ENCODE measurements at regions not wholly inside any gene's neighbourhood (a gene's known extent, or its start where the extent isn't known, plus 50 kb on each side); places are given as distances from the start of the nearest gene placed in this dataset.

DNA sequence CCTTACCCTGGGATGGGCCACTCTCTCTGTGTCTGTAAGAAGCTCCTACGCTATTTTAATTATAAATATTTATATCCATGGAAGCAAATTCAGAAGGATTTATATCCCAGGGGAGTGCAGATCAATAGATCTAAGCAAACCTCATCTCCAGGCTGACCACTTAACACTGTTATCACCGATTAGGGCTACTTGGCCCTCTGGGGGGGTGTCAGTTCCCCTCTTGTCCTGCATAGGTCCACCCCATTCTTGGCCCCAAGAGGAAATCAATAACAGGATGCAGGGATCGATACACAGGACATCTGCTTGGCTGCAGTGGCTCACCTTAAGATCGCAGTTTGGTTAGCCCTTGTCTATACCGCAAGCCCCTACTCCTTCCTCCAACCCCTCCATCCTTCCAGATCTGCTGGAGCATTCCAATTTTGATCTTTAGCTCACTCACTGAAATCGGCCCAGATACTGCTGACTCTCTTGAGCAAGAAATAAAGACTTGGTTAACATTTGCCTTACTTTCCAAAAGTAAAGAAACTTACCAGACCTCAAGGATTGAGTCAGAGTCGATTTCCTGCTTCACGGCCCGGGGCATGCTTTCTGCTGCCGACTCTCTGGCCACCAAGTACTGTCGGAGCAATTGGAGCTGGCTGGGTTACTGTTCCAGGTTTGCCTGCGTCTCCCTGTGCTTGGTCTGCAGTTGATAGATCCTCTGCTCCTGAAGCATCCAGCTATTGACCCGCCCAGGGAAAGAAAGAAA, 112.3 kb upstream of the PMFBP1 start:
- ATAC-seq = no peak
- no peaks in the 10 kb centered on the region for H3K9me3 ChIP-seq
- TF ChIP-seq, protein P1, sequence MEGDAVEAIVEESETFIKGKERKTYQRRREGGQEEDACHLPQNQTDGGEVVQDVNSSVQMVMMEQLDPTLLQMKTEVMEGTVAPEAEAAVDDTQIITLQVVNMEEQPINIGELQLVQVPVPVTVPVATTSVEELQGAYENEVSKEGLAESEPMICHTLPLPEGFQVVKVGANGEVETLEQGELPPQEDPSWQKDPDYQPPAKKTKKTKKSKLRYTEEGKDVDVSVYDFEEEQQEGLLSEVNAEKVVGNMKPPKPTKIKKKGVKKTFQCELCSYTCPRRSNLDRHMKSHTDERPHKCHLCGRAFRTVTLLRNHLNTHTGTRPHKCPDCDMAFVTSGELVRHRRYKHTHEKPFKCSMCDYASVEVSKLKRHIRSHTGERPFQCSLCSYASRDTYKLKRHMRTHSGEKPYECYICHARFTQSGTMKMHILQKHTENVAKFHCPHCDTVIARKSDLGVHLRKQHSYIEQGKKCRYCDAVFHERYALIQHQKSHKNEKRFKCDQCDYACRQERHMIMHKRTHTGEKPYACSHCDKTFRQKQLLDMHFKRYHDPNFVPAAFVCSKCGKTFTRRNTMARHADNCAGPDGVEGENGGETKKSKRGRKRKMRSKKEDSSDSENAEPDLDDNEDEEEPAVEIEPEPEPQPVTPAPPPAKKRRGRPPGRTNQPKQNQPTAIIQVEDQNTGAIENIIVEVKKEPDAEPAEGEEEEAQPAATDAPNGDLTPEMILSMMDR (IDR thresholded peaks at IDR 0.05) = no peak
- 91 to 93% (median 91%) methylated on average over 13 of the region's 13 CpGs for WGBS, 3 donors
- H3K4me1 ChIP-seq = no peaks in the 10 kb centered on the region
- no peak for DNase-seq
- H3K27me3 ChIP-seq (ENCODE audit: insufficient read depth in 3 of 3, low read length in 2 of 3) = no peaks in the 10 kb centered on the region
- no peak overlapping the region for H3K27ac ChIP-seq
- H3K4me3 ChIP-seq = no peak overlapping the region
- intact Hi-C loops (cut with DNase I) = no loop called here
- no peaks in the 10 kb centered on the region for H3K36me3 ChIP-seq (ENCODE audit: insufficient read depth in 1 of 2, low read depth in 1 of 2)

GRCh38 chr16:72282362-72282761, 110.4 kb upstream of the PMFBP1 start:
- no peak for DNase-seq
- no peak for ATAC-seq
- H3K4me3 ChIP-seq = no peak overlapping the region
- no peaks in the 10 kb centered on the region for H3K36me3 ChIP-seq (ENCODE audit: insufficient read depth in 1 of 2, low read depth in 1 of 2)
- H3K4me1 ChIP-seq = no peaks in the 10 kb centered on the region
- TF ChIP-seq, protein P1 (IDR thresholded peaks at IDR 0.05) = no peak
- intact Hi-C loops (cut with DNase I) = no loop called here
- H3K27ac ChIP-seq = no peak overlapping the region
- no peaks in the 10 kb centered on the region for H3K9me3 ChIP-seq
- H3K27me3 ChIP-seq (ENCODE audit: insufficient read depth in 3 of 3, low read length in 2 of 3) = no peaks in the 10 kb centered on the region
- WGBS, 3 donors = 55 to 75% (median 62%) methylated on average over 1 of the region's 1 CpG

DNA sequence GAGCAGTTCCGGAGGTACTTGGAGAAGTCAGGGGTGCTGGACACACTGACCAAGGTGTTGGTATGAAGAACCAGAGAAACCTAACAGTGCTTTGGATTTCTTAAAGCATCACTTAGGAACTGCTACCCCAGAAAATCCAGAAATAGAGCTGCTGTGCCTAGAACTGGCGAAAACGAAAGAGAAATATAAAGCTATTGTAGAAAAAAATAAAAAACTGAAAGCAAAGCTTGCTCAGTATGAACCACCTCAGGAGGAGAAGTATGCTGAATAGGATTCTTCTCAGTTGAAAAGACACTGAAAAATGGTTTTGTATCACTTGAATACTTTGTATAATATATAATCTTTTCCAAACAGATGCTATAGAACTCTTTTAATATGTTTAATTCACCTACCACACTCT, 106.3 kb upstream of the PMFBP1 start:
- TF ChIP-seq, protein P1 (IDR thresholded peaks at IDR 0.05) = no peak
- no peaks in the 10 kb centered on the region for H3K36me3 ChIP-seq (ENCODE audit: insufficient read depth in 1 of 2, low read depth in 1 of 2)
- H3K27me3 ChIP-seq (ENCODE audit: insufficient read depth in 3 of 3, low read length in 2 of 3) = no peaks in the 10 kb centered on the region
- no peak overlapping the region for H3K27ac ChIP-seq
- intact Hi-C loops (cut with DNase I) = no loop called here
- no peaks in the 10 kb centered on the region for H3K9me3 ChIP-seq
- no peak overlapping the region for H3K4me3 ChIP-seq
- no peak for DNase-seq
- H3K4me1 ChIP-seq = no peaks in the 10 kb centered on the region
- ATAC-seq = no peak
- 93 to 95% (median 94%) methylated on average over 3 of the region's 3 CpGs for WGBS, 3 donors

DNA sequence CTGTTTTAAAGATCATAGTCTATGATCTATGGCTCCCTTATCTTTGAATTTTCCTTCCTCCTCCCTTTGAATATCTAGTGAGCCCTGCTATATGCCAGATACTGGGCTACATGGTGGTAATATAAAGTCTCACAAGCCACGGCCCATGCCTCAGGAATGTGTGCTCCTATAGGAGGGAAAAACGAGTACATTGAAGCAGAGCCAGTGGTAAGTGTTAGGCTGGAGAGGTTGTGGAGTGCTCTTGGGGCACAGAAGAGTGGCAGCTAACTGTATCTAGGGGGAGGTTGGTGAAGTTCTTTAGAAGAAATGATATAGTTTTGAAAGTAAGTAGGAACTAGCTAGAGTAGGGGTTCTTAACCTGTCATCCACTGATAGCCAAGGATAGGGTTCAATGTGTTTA, 105.8 kb upstream of the PMFBP1 start:
- 46 to 64% (median 55%) methylated on average over 2 of the region's 2 CpGs for WGBS, 3 donors
- Histone ChIP-seq H3K27me3 (ENCODE audit: insufficient read depth in 3 of 3, low read length in 2 of 3) (no peaks in the 10 kb centered on the region), H3K27ac (no peak overlapping the region), H3K4me3 (no peak overlapping the region), H3K36me3 (ENCODE audit: insufficient read depth in 1 of 2, low read depth in 1 of 2) (no peaks in the 10 kb centered on the region), H3K4me1 (no peaks in the 10 kb centered on the region), H3K9me3 (no peaks in the 10 kb centered on the region)
- no peak for DNase-seq
- intact Hi-C loops (cut with DNase I) = no loop called here
- ATAC-seq = no peak
- TF ChIP-seq, protein P1 (IDR thresholded peaks at IDR 0.05) = no peak

DNA sequence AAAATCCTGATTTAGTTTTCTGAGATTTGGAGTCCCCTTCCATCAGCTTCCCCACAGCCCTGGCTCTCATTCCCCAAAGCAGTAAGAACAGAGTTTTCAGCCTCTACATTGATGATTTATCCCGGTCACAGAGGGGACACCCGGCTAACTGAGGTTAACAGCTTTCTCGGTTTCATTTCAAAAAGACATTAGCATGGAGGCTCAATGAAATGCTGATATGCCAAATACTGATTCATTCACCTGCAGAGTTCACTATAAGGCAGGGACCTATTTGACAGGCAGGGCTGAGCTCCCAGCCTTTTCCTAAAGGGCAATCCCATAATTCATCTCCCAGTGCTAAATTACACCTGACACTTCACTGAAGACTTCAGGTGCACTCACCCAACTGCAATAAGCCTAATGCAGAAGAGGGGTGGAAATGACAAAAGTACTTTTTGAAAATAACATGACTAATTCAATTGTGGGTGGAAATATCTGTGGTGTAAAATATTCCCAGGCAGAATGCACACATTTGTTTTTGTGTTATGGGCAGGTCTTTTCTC, 99.8 kb upstream of the PMFBP1 start:
- Histone ChIP-seq H3K9me3 (no peaks in the 10 kb centered on the region), H3K27me3 (ENCODE audit: insufficient read depth in 3 of 3, low read length in 2 of 3) (no peaks in the 10 kb centered on the region), H3K4me1 (no peaks in the 10 kb centered on the region), H3K4me3 (no peak overlapping the region), H3K27ac (no peak overlapping the region), H3K36me3 (ENCODE audit: insufficient read depth in 1 of 2, low read depth in 1 of 2) (no peaks in the 10 kb centered on the region)
- DNase-seq (no peak), ATAC-seq (no peak)
- intact Hi-C loops (cut with DNase I) = no loop called here
- TF ChIP-seq, protein P1 (IDR thresholded peaks at IDR 0.05) = no peak
- 48 to 73% (median 71%) methylated on average over 3 of the region's 3 CpGs for WGBS, 3 donors
